ENCODE measurements at regions not wholly inside any gene's neighbourhood (a gene's known extent, or its start where the extent isn't known, plus 50 kb on each side); places are given as distances from the start of the nearest gene placed in this dataset.

DNA sequence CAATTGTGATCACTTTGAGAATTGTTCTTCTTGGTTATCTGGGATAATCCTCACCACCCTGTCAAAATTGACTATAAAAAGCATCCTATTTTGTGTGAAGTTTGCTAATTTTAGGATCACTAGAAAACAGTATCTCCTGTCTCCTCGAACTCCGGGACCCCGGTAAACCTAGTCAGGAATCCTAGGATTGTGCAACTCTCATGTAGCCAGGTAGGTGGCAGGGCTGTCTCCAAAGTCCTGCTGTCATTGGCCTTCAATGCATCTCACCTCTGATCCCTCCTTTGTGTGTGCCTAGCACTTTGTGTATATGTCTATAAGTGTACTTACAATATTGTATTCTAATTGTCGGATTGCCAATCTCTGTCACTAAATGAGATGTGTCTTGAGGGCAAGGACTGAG lies 1564.8 kb downstream of the RPA4 start:
- no peaks in the 10 kb centered on the region for H4K20me1 ChIP-seq (ENCODE audit: control insufficient read depth, extremely low read depth, insufficient read depth, low read length)
- H3K27me3 ChIP-seq (ENCODE audit: control insufficient read depth, insufficient read depth, low read length), result no peaks in the 10 kb centered on the region
- H3K36me3 ChIP-seq (ENCODE audit: control insufficient read depth, insufficient read depth, low read length), result no peaks in the 10 kb centered on the region
- no peak overlapping the region for H2AFZ ChIP-seq (ENCODE audit: low read length)
- H3K9ac ChIP-seq (ENCODE audit: insufficient read depth, low read length), result no peak overlapping the region
- TF ChIP-seq CTCF (conservative IDR thresholded peaks at IDR 0.05 in 1 of 2, IDR thresholded peaks at IDR 0.05 in 1 of 2; ENCODE audit: low read depth in 1 of 2, low read length in 2 of 2) (no peak), EZH2 (IDR thresholded peaks at IDR 0.05; ENCODE audit: low read length, missing control alignments) (no peak)
- H3K4me3 ChIP-seq (replicated peaks in 1 of 4; ENCODE audit: control extremely low read depth in 1 of 4, insufficient read depth in 1 of 4, low read depth in 3 of 4, low read length in 4 of 4), result no peak overlapping the region
- no peaks in the 10 kb centered on the region for H3K9me3 ChIP-seq (ENCODE audit: control insufficient read depth, insufficient read depth, low read depth, low read length)
- no peak for DNase-seq (ENCODE audit: low read depth in 2 of 2)
- no peak overlapping the region for H3K4me2 ChIP-seq (ENCODE audit: extremely low read depth, insufficient read depth, low read length)
- no peak overlapping the region for H3K27ac ChIP-seq (ENCODE audit: insufficient read depth, low read length)
- H3K79me2 ChIP-seq (ENCODE audit: control insufficient read depth, insufficient read depth, low read length), result no peaks in the 10 kb centered on the region
- no peaks in the 10 kb centered on the region for H3K4me1 ChIP-seq (ENCODE audit: control insufficient read depth, extremely low read depth, insufficient read depth, low read length)

DNA sequence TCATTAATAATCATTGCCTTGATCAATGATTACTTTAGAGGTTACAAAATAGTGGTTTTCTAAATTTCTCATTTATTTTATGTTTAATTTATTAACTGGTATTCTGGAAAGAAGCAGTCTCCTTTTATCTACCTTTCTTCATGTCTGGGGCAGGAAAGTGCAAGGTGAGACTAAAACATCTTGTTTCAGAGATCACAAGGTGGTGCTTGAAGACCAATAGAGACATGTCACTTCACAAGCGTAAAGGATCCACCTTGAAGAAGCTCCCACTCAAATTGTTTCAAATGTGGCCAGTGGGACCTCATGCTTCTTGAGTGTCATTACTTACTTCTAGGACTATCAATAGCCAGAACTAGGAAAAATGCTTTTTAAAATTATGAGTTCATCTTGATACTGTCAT lies 1568.7 kb downstream of the RPA4 start:
- Histone ChIP-seq H3K9ac (ENCODE audit: insufficient read depth, low read length) (no peak overlapping the region), H3K79me2 (ENCODE audit: control insufficient read depth, insufficient read depth, low read length) (no peaks in the 10 kb centered on the region), H3K9me3 (ENCODE audit: control insufficient read depth, insufficient read depth, low read depth, low read length) (no peaks in the 10 kb centered on the region), H3K27ac (ENCODE audit: insufficient read depth, low read length) (no peak overlapping the region), H3K4me2 (ENCODE audit: extremely low read depth, insufficient read depth, low read length) (no peak overlapping the region), H3K27me3 (ENCODE audit: control insufficient read depth, insufficient read depth, low read length) (no peaks in the 10 kb centered on the region), H4K20me1 (ENCODE audit: control insufficient read depth, extremely low read depth, insufficient read depth, low read length) (no peaks in the 10 kb centered on the region), H2AFZ (ENCODE audit: low read length) (no peak overlapping the region), H3K4me3 (replicated peaks in 1 of 4; ENCODE audit: control extremely low read depth in 1 of 4, insufficient read depth in 1 of 4, low read depth in 3 of 4, low read length in 4 of 4) (no peak overlapping the region), H3K36me3 (ENCODE audit: control insufficient read depth, insufficient read depth, low read length) (no peaks in the 10 kb centered on the region), H3K4me1 (ENCODE audit: control insufficient read depth, extremely low read depth, insufficient read depth, low read length) (no peaks in the 10 kb centered on the region)
- DNase-seq (ENCODE audit: low read depth in 2 of 2), result no peak
- TF ChIP-seq EZH2 (IDR thresholded peaks at IDR 0.05; ENCODE audit: low read length, missing control alignments), result no peak
- no peak for TF ChIP-seq CTCF (conservative IDR thresholded peaks at IDR 0.05 in 1 of 2, IDR thresholded peaks at IDR 0.05 in 1 of 2; ENCODE audit: low read depth in 1 of 2, low read length in 2 of 2)

- H3K4me2 ChIP-seq (ENCODE audit: extremely low read depth, insufficient read depth, low read length), result no peak overlapping the region
- H3K27me3 ChIP-seq (ENCODE audit: control insufficient read depth, insufficient read depth, low read length), result no peaks in the 10 kb centered on the region
- H4K20me1 ChIP-seq (ENCODE audit: control insufficient read depth, extremely low read depth, insufficient read depth, low read length), result no peaks in the 10 kb centered on the region
- H2AFZ ChIP-seq (ENCODE audit: low read length), result no peak overlapping the region
- no peak overlapping the region for H3K4me3 ChIP-seq (replicated peaks in 1 of 4; ENCODE audit: control extremely low read depth in 1 of 4, insufficient read depth in 1 of 4, low read depth in 3 of 4, low read length in 4 of 4)
- H3K9me3 ChIP-seq (ENCODE audit: control insufficient read depth, insufficient read depth, low read depth, low read length), result no peaks in the 10 kb centered on the region
- no peaks in the 10 kb centered on the region for H3K36me3 ChIP-seq (ENCODE audit: control insufficient read depth, insufficient read depth, low read length)
- DNase-seq (ENCODE audit: low read depth in 2 of 2), result no peak
- H3K4me1 ChIP-seq (ENCODE audit: control insufficient read depth, extremely low read depth, insufficient read depth, low read length), result no peaks in the 10 kb centered on the region
- no peak overlapping the region for H3K9ac ChIP-seq (ENCODE audit: insufficient read depth, low read length)
- TF ChIP-seq EZH2 (IDR thresholded peaks at IDR 0.05; ENCODE audit: low read length, missing control alignments) (no peak), CTCF (conservative IDR thresholded peaks at IDR 0.05 in 1 of 2, IDR thresholded peaks at IDR 0.05 in 1 of 2; ENCODE audit: low read depth in 1 of 2, low read length in 2 of 2) (no peak)
- no peaks in the 10 kb centered on the region for H3K79me2 ChIP-seq (ENCODE audit: control insufficient read depth, insufficient read depth, low read length)
- H3K27ac ChIP-seq (ENCODE audit: insufficient read depth, low read length), result no peak overlapping the region
Observed at GRCh38 chrX:98459669-98460068, 1576.0 kb downstream of the RPA4 start.
